Hepatocyte (in vitro differentiated cells): ENCODE measurements at regions not wholly inside any gene's neighbourhood (a gene's known extent, or its start where the extent isn't known, plus 50 kb on each side); places are given as distances from the start of the nearest gene placed in this dataset.

Experiments
- DNase-seq: peaks from one replicate; pipeline ENCODE4 v3.0.0-alpha.2; 2016; ENCODE audit warnings: low spot score
- H2AFZ ChIP-seq: fragments of 200-600 bp; sonication (generic); 2 replicates; pipeline ENCODE4 v1.6.0; 2016; ENCODE audit warnings: antibody characterized with exemption, mild to moderate bottlenecking
- H3K27ac ChIP-seq: fragments of 200-600 bp; sonication (generic); 2 replicates; pipeline ENCODE4 v1.5.1; 2016; ENCODE audit warnings: mild to moderate bottlenecking
- H3K27me3 ChIP-seq: fragments of 200-600 bp; sonication (generic); 2 replicates; pipeline ENCODE4 v1.6.1; 2016
- H3K36me3 ChIP-seq: fragments of 200-600 bp; sonication (generic); replicated peaks from 2 replicates; pipeline ENCODE4 v1.5.1; 2016; ENCODE audit warnings: low read depth; ENCODE audit not compliant: insufficient read depth
- H3K4me1 ChIP-seq: fragments of 200-600 bp; sonication (generic); 2 replicates; pipeline ENCODE4 v1.5.1; 2016; ENCODE audit warnings: mild to moderate bottlenecking, moderate library complexity; ENCODE audit not compliant: insufficient read depth
- H3K4me2 ChIP-seq: fragments of 200-600 bp; sonication (generic); 2 replicates; pipeline ENCODE4 v1.6.0; 2016
- H3K4me3 ChIP-seq: fragments of 200-600 bp; sonication (generic); 2 replicates; pipeline ENCODE4 v1.5.1; 2016; ENCODE audit warnings: mild to moderate bottlenecking
- H3K79me2 ChIP-seq: fragments of 200-600 bp; sonication (generic); 2 replicates; pipeline ENCODE4 v1.6.0; 2017; ENCODE audit warnings: mild to moderate bottlenecking
- H3K9me2 ChIP-seq: fragments of 200-600 bp; sonication (generic); replicated peaks from 2 replicates; pipeline ENCODE4 v1.6.0; 2017; ENCODE audit warnings: mild to moderate bottlenecking; ENCODE audit not compliant: insufficient read depth
- H3K9me3 ChIP-seq: fragments of 200-600 bp; sonication (generic); 2 replicates; pipeline ENCODE4 v1.5.1; 2016; ENCODE audit warnings: low read depth, mild to moderate bottlenecking
- H4K20me1 ChIP-seq: fragments of 200-600 bp; sonication (generic); 2 replicates; pipeline ENCODE4 v1.6.0; 2016; ENCODE audit warnings: mild to moderate bottlenecking; ENCODE audit not compliant: insufficient read depth, poor library complexity, severe bottlenecking
- CTCF ChIP-seq: fragments of 200-600 bp; sonication (generic); IDR thresholded peaks from 2 replicates; pipeline ENCODE4 v1.5.1; 2016; ENCODE audit warnings: antibody characterized with exemption, mild to moderate bottlenecking; ENCODE audit not compliant: poor library complexity
- EZH2 ChIP-seq: fragments of 200-600 bp; sonication (generic); IDR thresholded peaks from 2 replicates; pipeline ENCODE4 v1.6.1; 2016; ENCODE audit warnings: antibody characterized with exemption, mild to moderate bottlenecking, borderline replicate concordance
- EZH2phosphoT487 ChIP-seq: fragments of 200-600 bp; sonication (generic); IDR thresholded peaks from one replicate; pipeline ENCODE4 v1.6.1; 2018; ENCODE audit warnings: antibody characterized with exemption, mild to moderate bottlenecking, low read depth, moderate library complexity; ENCODE audit not compliant: unreplicated experiment, severe bottlenecking
- WGBS: methylation state at CpG from one replicate; pipeline ENCODE4 v1.1.6; 2016; ENCODE audit warnings: low lambda C conversion rate; ENCODE audit errors: missing lambda C conversion rate; 5-methylcytosine and 5-hydroxymethylcytosine counted together

- no peaks in the 10 kb centered on the region for H4K20me1 ChIP-seq
- H2AFZ ChIP-seq: no peak overlapping the region
- H3K9me2 ChIP-seq: no peaks in the 10 kb centered on the region
- no peaks in the 10 kb centered on the region for H3K36me3 ChIP-seq
- TF ChIP-seq CTCF (no peak), EZH2phosphoT487 (no peak), EZH2 (no peak)
- 95% methylated on average over 7 of the region's 7 CpGs for WGBS
- no peaks in the 10 kb centered on the region for H3K27me3 ChIP-seq
- no peaks in the 10 kb centered on the region for H3K9me3 ChIP-seq
- H3K79me2 ChIP-seq: no peaks in the 10 kb centered on the region
- H3K27ac ChIP-seq: no peak overlapping the region
- H3K4me2 ChIP-seq: no peak overlapping the region
- H3K4me1 ChIP-seq: peaks cover 15% of the 10 kb centered on the region
- no peak for DNase-seq
- H3K4me3 ChIP-seq: no peak overlapping the region
Measured at GRCh38 chr4:11625211-11625610, 196.5 kb upstream of the HS3ST1 start.

GRCh38 chr4:11624370-11624769 lies 195.7 kb upstream of the HS3ST1 start:
- H3K9me2 ChIP-seq: no peaks in the 10 kb centered on the region
- peaks cover 22% of the 10 kb centered on the region for H3K4me1 ChIP-seq
- no peaks in the 10 kb centered on the region for H3K36me3 ChIP-seq
- no peak overlapping the region for H3K4me3 ChIP-seq
- DNase-seq: no peak
- 74% methylated on average over 2 of the region's 2 CpGs for WGBS
- no peak overlapping the region for H2AFZ ChIP-seq
- no peak overlapping the region for H3K4me2 ChIP-seq
- no peaks in the 10 kb centered on the region for H3K79me2 ChIP-seq
- H3K9me3 ChIP-seq: no peaks in the 10 kb centered on the region
- no peak overlapping the region for H3K27ac ChIP-seq
- no peaks in the 10 kb centered on the region for H4K20me1 ChIP-seq
- no peaks in the 10 kb centered on the region for H3K27me3 ChIP-seq
- TF ChIP-seq CTCF: no peak

- Histone ChIP-seq H3K4me1 (peaks cover 27% of the 10 kb centered on the region), H2AFZ (no peak overlapping the region), H3K9me3 (no peaks in the 10 kb centered on the region), H3K4me3 (no peak overlapping the region), H3K9me2 (no peaks in the 10 kb centered on the region), H3K79me2 (no peaks in the 10 kb centered on the region), H3K4me2 (no peak overlapping the region), H3K27me3 (no peaks in the 10 kb centered on the region), H3K27ac (no peak overlapping the region), H4K20me1 (no peaks in the 10 kb centered on the region), H3K36me3 (no peaks in the 10 kb centered on the region)
- WGBS: 88% methylated on average over 1 of the region's 1 CpG
- TF ChIP-seq EZH2: no peak
- peak; percentile 57 for TF ChIP-seq CTCF
- peak; percentile 59 for DNase-seq
Measured at GRCh38 chr4:11623726-11624037, 195.0 kb upstream of the HS3ST1 start.

GRCh38 chr4:11622961-11623725 lies 194.4 kb upstream of the HS3ST1 start:
- no peaks in the 10 kb centered on the region for H3K27me3 ChIP-seq
- no peak overlapping the region for H3K4me3 ChIP-seq
- no peaks in the 10 kb centered on the region for H3K9me2 ChIP-seq
- 89% methylated on average over 10 of the region's 10 CpGs for WGBS
- no peaks in the 10 kb centered on the region for H3K79me2 ChIP-seq
- TF ChIP-seq CTCF: no peak
- no peak for TF ChIP-seq EZH2
- no peak for TF ChIP-seq EZH2phosphoT487
- H3K4me2 ChIP-seq: no peak overlapping the region
- H3K36me3 ChIP-seq: no peaks in the 10 kb centered on the region
- no peak for DNase-seq
- H2AFZ ChIP-seq: no peak overlapping the region
- peaks cover 31% of the 10 kb centered on the region for H3K4me1 ChIP-seq
- no peaks in the 10 kb centered on the region for H4K20me1 ChIP-seq
- H3K27ac ChIP-seq: no peak overlapping the region
- H3K9me3 ChIP-seq: no peaks in the 10 kb centered on the region
